HG03520 (cell line): ENCODE measurements at regions not wholly inside any gene's neighbourhood (a gene's known extent, or its start where the extent isn't known, plus 50 kb on each side); places are given as distances from the start of the nearest gene placed in this dataset.
"Not testable (repeated sequence)": the region's sequence is repeated elsewhere in the genome, so short reads cannot be mapped to it uniquely, and the experiment has no call there.

Experiments used
- ATAC-seq: cut with Tn5 transposase; IDR thresholded peaks from one replicate; pipeline ENCODE4 v1.9.1; 2021; ENCODE audit warnings: mild to moderate bottlenecking, moderate library complexity; ENCODE audit not compliant: unreplicated experiment

DNA sequence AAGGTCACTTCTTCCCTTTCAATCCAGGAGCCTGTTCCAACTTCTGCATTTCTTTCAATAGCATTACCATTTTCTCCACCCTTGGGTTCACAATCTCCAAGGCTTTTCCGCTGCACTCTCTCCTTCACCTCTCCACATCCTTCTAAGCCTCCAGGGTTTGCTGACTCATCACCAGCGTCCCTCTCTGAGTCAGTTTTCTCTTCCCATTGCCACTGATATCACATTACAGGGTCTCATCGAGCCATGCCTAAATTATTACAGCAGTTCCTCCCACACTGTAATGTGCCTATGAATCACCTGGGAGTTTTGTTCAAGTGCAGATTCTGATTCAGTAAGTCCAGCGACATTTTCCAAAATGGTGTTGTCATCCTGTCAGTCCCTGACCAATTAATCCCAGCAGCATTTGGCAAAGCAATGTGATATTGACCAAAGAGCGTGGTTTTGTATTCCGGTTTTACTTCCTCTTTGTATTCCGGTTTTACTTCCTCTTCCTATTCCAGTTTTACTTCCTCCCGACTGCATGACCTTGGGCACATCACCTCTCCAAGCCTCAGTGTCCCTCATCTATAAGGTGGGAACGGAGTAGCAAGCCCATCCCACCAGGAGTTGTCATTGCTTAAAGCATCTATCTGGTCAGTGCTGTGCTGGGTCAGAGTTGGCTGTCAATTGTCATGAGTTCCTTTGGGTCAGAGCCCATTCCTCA, 208.3 kb upstream of the NBPF12 start:
- ATAC-seq, result not testable (repeated sequence)

DNA sequence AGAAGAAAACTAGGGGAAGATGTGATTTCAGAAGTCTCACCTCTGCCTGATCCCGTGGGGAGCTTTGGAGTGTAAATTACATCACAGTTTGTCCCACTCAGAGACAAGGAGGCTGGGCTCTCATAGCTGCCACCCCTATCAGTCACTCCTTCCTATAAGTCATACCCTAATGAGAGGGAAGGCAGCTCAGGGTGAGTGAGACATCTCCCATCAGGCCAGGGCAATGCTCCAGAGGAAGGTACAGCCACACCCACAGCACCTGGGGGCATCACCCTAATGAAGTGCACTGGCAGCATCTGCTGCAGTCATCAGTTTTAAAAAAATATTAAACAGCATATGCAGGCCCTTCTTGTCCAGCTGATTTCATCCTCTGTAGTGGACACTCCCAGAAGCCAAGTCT, 223.1 kb upstream of the NBPF12 start:
- ATAC-seq, result not testable (repeated sequence)

DNA sequence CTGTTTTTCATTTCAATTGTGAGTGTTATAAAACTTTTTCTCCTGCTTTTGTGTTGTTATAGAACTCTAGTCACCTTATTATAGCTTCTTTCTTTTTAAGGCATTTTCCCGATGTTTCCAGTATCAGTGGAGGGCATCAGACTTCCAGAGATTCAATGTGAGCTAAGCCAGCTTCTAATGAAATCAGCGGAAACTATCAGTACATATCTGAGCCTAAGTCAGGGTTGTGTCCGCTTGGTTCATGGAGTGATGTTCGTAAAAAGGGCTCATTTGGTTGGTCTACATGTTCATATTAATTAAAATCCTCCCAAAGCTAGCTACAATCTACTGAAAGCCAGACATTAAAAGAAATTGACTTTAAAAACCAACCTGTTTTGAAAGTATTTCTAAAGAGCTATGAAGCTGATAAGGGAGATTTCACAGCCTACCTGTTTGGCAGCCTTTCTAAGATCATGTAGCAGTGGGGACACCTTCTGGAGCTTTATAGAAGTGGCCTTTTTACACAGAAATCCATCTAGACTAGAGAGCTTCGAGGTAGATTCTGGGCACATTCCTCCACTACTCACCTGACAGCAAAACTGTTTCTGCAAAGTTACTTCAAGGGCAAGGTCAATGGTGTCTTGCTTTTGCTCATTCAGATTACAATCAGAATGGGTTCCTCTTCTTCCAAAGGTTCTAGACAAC, 227.1 kb upstream of the NBPF12 start:
- ATAC-seq, result not testable (repeated sequence)

DNA sequence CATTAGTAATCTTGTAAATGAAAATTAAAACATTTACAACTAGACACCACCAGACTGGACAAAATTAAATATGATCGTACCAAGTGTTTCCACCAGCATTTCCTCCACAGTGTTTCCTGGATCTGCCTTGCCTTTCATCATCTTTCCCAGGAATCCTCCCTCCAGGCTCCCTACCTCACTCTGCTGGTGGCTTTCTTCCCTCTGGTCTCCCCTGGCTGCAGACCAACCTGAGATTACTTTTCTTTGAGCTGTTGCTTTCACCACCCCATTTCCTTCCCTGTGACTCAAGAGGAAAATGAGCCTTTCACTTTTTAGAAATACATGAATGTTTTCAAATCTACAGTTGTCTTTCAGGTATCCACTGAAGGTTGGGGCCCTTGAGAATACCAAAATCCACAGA, 228.8 kb upstream of the NBPF12 start:
- ATAC-seq, result not testable (repeated sequence)

DNA sequence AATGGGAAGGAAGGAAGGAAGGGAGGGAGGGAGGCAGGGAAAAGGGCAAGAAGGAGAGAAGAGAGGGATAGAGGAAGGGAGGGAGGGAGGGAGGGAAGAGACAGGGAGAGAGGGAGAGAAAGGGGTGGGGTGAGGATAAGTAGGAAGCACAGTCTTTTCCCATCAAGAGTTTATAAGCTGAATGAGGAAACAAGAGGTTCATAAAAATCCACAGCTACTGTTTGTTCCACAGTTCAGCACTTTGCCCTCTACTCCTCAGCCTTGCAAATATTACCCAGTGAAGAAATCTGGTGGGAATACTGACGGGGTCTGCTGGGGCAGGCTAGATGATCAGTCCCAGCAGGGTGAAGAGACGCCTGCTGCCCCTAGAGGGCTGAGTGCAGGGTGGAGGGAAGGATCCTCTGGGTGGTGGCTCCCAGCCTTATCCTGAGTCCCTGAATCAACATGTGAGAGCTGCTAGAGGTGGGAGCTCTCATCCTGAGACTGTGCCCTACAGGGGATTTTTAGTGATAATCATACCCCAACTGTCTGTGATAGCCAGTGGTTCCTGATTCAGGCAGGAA, 233.9 kb upstream of the NBPF12 start:
- ATAC-seq, result not testable (repeated sequence)

DNA sequence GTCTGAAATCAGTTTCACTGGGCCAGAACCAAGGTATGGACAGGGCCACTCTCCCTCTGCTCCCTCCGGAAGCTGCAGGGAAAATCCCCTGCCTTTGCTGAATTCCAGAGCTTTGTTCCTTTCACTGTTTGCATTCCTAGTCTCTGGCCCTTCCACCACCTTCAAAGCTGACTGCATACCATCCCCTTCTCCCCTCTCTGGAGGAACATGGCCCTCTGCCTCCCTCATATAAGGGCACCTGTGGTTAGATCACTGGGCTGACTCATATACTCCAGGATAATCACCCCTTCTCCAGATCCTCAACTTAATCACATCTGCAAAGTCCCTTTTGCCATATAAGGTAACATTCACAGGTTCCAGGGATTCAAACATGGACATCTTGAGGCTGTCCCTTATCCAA, 236.8 kb upstream of the NBPF12 start:
- not testable (repeated sequence) for ATAC-seq

DNA sequence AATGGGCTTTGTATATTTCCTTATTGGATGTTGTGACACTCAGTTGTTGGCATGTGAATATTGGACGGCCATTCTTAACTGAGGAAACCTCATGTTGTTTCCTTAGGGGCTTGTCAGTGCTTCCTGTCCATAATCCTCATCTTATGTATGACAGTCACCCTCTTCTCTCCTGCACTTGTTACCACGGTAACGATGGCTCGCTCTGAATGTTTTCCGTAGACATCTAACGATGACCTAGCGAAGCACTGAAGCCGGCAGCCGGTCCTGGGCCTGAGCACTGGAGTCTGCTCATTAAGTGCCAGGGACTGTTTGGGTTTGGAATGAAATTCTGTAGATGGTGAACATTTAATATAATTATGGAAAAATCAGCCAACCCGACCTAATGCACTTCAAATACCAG, 242.7 kb upstream of the NBPF12 start:
- not testable (repeated sequence) for ATAC-seq

DNA sequence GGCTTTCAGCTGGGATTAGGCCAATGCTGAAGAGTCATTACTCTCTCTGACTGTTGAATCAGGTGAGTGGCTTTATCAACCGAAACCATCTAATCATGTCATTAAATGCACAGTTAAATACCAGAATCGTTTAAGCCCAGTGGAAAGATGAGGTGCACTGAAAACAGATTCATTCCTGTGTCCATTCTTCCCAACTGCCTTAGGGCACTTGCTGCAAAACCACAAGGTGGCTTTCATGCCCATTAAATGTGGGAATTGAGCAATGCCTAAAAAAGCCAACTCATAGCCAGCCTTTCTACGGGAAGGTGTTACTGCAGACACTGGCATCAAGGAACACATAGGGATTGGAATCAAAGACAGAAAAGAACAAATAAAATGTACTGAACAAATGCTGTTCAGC, 246.3 kb upstream of the NBPF12 start:
- not testable (repeated sequence) for ATAC-seq

DNA sequence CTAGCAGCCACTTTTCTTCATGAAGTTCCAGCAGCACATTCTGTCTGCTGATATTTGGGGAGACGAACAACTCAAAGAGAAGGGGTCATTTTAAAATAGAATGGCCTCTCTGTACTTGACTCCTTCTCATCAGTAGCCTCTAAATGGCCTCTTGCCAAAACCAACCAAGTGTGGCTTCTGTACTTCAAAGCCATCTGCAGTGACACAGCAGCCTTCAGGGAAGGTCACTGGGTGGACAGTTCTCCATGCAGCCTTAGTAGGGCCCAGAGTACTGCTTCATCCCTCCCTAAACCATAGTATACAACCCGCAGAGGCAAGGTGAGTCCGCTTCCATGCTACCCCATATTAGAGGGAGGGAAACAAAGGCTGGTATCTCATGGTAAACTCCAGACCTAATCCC, 249.2 kb upstream of the NBPF12 start:
- not testable (repeated sequence) for ATAC-seq

DNA sequence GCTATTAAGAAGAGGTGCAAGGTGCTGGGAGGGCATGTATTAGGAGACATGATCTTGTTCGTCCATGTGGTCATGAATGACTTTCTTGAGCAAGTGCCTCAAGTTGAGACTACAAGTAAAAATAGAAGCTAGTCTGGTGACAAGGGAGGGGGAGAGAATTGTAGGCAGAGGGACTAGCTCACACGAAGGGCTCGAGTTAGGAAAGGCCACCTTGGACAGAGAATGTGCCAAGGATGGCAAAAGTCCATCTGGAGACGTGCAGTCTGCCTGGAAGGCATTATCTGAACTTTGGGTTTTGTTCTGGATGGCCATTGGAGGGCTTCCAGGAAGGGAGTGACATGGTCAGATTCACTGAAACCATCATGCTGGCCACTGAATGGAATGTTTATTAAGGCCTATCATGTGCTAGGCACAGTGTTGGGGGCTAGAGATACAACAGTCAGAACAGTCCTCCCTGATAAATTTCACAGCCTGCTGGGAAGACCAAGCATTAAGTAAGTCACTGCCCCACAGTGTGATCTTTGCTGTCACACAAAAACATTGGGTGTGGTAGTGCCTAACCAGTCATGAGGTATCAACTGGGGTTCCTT, 251.3 kb upstream of the NBPF12 start:
- not testable (repeated sequence) for ATAC-seq

DNA sequence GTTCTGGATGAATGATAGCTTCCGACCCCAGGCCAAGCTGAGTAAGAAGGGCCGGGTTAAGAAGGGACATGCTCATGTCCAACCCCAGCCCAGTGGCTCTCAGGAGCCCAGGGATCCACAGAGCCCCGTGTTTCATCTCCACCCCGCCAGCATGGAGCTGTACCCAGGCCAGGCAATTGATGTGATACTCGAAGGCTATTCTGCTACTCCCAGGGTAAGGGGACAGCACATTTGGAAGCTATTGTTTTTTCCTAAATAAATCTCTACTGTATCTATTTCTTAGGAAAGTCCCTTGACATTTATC, 255.0 kb upstream of the NBPF12 start:
- not testable (repeated sequence) for ATAC-seq

DNA sequence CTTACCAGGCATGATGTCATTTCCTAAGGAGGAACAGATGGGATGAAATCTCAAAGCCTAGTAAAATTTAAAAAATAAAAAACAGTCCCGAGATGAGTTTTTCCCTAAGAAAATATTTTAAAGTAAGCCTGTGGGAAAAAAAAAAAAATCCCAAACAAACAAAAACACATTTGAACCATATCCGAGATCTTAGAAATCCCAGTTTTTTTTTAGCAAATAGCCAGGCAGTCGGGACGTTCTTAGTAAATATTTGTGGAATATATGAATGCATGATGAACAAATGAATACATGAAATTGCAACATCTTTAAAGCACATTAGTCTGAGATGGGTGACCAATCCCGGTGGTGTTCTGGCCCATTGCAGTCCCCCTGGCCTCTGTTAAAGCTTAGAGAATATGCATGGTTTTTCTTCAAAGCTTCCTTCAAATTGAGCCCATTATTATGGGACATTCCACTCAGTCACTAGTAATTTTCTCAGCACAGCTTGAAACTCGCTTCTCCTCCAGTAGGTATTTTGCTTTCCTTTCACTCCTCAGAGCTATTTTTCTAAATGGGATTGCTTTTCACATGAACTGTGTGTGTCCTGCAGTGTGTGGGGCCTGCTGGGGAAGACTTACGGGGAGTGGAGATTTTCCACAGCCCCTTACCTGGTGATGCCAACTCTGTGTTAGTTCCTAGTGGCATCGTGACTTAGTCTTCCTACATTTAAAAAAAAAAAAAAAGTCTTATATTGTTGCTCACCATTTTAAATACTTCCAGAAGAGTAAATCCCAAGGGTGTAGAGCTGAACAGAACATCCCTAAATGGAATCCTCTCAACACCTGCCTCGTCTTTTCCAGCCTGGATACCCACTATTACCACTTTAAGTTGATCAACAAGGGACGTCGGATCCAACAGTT, 255.6 kb upstream of the NBPF12 start:
- not testable (repeated sequence) for ATAC-seq

DNA sequence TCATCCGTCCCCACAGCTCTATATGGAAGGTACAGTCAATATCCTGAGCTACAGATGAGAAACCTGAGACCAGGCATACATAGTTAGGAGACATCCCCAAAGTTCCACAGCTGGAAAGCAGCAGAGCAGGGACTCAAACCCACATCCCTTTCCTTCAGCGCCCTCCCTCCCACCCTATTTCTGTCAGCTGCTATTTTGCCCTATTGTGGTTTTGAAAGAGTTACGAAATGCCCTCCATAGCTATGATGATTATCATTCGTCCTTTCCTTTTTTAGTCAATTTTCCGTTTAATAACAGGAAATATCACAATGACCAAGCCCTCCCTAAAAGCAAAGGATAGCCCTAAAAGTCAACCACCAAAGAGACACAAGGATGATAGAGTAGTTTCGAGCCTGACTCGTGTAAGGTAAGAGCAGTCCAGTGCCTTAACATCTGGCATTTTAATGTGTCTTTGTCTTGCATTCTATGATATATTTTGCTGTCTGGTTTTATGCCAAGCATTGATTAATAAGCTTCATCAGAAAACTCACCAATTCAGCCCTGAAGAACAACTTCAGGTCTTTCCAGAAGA, 264.3 kb upstream of the NBPF12 start:
- not testable (repeated sequence) for ATAC-seq

DNA sequence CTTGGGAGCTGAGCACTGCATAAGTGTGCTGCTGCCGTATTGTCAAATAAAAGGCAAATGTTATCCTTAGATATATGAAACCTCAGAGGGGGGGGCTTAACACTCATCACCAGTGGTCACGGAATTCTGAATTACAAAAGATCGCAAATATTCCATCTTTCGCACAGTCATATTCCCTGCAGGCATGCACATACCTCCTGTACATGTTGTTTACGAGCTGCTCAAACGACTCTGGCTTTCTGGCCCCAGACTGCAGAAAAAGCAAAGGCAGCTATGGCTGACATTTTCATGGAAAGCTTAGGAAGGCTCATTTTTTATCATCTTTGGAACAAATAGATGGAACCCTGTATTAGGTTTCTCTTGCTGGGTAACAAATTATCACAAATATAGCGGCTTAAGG, 265.5 kb upstream of the NBPF12 start:
- not testable (repeated sequence) for ATAC-seq

DNA sequence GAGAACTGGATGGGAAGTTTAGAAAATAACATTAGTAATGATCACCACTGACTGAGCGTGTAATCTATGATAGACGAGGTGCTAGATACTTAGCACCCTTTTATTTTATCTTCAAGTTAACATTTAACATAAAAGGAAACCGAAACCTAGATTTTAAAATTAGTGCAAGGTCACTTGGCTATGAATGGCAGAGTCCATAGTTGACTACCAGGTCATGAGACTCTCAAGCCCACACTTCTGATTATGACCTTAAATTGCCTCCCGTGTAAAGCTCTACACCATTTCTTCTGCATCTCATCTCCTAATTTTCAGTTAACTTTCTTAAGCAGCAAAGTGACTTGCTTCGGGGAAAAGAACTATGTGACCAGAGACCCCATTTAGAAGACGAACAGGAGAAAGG, 266.5 kb upstream of the NBPF12 start:
- ATAC-seq, result not testable (repeated sequence)

DNA sequence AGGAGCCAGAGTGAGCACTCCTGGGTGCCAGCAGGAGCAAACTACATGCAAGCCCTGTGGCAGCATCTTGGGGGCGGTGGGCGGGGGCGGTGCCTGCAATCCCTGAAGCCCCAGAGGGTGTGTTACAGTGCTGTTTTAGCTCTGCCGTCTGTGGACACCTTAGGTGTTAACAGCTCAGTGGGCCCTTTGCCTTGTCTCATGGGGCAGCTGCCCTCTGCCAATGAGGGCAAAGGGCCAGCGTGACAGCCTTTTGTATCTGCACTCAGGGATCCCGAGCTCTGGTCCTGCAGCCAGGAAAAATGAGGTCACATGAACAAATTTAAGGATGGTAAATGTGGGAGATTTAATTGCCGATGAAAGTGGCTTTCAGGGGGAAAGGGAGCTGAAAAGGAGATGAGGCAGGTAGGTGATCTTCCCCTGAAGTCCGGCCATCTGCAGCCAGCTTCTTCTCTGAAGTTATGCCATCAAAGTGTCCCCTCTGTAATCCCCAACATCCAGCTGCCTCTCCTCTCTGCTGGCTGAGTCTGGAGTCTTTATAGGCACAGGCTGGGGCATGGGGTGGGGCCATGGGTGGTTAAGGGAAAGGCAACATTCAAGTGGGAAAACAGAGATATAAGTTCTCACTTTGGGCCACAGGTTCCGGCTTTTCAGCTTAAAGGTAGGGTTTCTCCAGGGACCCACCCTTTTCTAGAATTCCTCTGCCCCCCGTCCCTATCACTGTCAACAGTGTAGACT, 267.1 kb upstream of the NBPF12 start:
- not testable (repeated sequence) for ATAC-seq

DNA sequence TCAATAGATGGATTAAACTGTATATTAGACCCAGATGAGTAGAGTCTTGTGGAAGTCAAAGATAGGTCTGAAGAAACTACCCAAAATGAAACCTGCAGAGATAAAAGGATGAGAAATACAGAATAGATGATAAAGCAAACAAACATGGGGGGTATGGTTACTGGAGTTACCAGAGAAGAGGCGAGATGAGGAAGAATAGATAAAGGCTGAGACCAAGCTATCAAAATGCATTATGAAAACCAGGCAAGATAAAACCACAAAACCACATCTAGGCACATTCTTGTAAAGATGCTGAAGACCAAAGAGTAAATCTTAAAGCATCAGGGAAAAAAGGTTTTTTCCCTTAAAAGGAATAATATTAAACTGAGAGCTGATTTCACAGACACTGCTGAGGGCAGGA, 271.8 kb upstream of the NBPF12 start:
- not testable (repeated sequence) for ATAC-seq

DNA sequence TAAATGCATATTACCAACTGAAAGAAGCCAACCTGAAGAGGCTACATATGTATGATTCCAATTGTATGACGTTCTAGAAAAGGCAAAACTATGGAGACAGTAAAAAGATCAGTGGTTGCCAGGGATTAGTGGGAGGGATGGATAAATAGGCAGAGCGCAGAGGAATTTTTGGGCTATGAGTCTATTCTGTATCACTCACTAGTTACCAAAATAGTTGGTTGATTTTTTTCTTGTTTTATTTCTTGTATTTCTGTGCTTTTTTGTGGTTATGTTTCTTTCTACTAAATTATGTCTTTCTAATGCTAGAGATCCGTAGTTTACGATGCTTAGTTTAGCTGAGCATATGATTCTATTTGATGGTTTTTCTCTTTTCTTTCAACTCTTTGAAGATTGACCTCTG, 277.9 kb upstream of the NBPF12 start:
- ATAC-seq, result not testable (repeated sequence)

DNA sequence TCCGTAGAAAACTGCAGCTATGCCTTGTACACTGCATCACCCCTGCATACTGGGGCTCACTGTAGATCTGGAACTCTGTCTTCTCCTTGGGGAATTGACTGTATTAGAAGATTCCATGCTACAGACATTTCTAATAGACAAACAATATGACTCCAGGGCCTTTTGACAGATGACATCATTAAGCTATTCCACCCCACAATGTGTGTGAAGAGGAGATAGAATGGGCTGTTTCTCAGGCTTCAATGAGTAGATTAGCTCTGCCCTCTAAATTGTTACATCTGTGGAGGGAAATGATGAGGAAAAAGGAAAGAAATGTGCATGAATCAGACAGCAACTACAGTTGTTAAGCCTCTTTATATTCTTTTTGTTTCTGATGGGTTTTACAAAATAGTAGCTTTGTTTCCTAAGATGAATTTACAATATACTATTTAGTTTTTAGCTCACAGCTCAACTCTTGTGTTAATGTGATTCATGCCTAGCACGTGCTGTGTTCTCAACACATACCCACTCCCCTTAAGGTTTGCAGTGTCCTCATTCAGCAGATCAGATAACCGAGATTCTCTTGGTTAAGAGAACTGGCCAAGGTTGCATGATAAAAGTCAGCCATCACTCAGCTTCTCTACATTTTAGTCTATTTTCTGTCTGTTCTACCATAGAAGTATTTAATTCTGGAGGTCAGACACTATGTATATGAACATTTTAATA, 281.6 kb upstream of the NBPF12 start:
- not testable (repeated sequence) for ATAC-seq
